ENCODE measurements at regions not wholly inside any gene's neighbourhood (a gene's known extent, or its start where the extent isn't known, plus 50 kb on each side); places are given as distances from the start of the nearest gene placed in this dataset.

DNA sequence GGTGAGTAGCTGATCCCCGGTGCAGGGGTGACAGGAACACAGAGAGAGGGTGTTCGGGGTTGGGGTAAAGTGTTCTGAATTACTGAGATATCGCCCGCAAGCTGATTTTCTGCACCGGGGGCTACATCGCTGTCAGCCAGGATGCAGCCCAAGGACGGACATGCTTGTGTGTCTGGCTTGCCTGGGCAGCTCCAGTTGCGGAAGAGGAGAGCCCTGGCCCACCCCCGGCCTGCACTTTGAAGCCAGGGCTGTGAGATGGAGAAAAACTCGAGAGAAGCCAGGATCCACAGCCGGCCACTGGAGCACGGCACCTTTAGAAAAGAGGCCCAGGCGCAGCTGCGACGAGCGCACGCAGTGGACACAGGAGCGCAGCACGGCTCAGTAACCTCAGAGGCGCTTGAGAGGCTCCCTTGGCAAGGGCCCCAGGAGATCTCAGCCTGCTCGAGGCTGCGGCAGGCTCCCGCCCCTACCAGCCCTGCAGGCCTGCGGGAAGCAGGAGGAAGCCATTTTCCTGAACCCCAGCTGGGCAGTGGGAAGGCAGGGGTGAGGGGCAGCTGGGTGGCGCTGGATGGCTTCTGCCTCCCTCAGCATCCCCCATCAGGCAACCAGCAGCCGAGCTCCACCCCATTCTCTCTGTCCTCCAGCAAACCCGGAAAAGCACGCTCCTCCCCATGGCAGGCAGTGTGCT is 59.2 kb downstream of the C9orf50 start:
- ATAC-seq (ENCODE audit: low read depth) (no peak), DNase-seq (ENCODE audit: low spot score) (no peak)
- Histone ChIP-seq H3K9me3 (ENCODE audit: severe bottlenecking) (no peaks in the 10 kb centered on the region), H3K4me3 (ENCODE audit: severe bottlenecking) (no peak overlapping the region), H3K36me3 (ENCODE audit: low read depth) (no peaks in the 10 kb centered on the region), H3K4me1 (ENCODE audit: insufficient read depth, poor library complexity, severe bottlenecking) (peaks cover 7% of the 10 kb centered on the region), H3K27ac (ENCODE audit: poor library complexity, severe bottlenecking) (no peak overlapping the region), H3K27me3 (ENCODE audit: insufficient read depth, poor library complexity, severe bottlenecking) (no peaks in the 10 kb centered on the region)
- TF ChIP-seq, protein P1, sequence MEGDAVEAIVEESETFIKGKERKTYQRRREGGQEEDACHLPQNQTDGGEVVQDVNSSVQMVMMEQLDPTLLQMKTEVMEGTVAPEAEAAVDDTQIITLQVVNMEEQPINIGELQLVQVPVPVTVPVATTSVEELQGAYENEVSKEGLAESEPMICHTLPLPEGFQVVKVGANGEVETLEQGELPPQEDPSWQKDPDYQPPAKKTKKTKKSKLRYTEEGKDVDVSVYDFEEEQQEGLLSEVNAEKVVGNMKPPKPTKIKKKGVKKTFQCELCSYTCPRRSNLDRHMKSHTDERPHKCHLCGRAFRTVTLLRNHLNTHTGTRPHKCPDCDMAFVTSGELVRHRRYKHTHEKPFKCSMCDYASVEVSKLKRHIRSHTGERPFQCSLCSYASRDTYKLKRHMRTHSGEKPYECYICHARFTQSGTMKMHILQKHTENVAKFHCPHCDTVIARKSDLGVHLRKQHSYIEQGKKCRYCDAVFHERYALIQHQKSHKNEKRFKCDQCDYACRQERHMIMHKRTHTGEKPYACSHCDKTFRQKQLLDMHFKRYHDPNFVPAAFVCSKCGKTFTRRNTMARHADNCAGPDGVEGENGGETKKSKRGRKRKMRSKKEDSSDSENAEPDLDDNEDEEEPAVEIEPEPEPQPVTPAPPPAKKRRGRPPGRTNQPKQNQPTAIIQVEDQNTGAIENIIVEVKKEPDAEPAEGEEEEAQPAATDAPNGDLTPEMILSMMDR (IDR thresholded peaks at IDR 0.05; ENCODE audit: poor library complexity, severe bottlenecking) = no peak

DNA sequence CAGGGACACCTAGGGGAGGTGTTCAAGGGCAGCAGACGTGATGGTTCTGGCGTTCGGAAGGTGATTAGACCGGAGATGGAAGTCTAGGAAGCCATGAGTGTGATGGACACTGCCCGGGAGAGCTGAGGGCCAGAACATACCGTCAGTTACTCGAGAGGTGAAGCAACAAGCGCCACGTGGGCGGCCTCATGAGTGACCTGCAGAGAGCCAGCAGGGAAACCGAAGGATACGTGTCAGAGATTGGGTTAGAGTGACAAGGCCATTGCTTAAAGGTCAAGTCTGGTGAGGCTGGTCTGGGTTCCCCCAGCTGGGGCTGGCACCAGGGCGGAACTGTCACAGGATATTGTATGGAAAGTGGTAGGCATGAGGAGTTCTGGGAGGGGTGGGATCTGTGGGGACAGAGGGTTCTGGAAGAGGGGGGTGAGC is 60.0 kb downstream of the C9orf50 start:
- H3K4me1 ChIP-seq (ENCODE audit: insufficient read depth, poor library complexity, severe bottlenecking) = peaks cover 7% of the 10 kb centered on the region
- no peak for DNase-seq (ENCODE audit: low spot score)
- ATAC-seq (ENCODE audit: low read depth) = no peak
- no peaks in the 10 kb centered on the region for H3K9me3 ChIP-seq (ENCODE audit: severe bottlenecking)
- no peak overlapping the region for H3K4me3 ChIP-seq (ENCODE audit: severe bottlenecking)
- no peaks in the 10 kb centered on the region for H3K36me3 ChIP-seq (ENCODE audit: low read depth)
- no peak overlapping the region for H3K27ac ChIP-seq (ENCODE audit: poor library complexity, severe bottlenecking)
- TF ChIP-seq, protein P1 (IDR thresholded peaks at IDR 0.05; ENCODE audit: poor library complexity, severe bottlenecking) = no peak
- no peaks in the 10 kb centered on the region for H3K27me3 ChIP-seq (ENCODE audit: insufficient read depth, poor library complexity, severe bottlenecking)

GRCh38 chr9:129559506-129559881 is 61.4 kb downstream of the C9orf50 start:
- Histone ChIP-seq H3K36me3 (ENCODE audit: low read depth) (no peaks in the 10 kb centered on the region), H3K4me3 (ENCODE audit: severe bottlenecking) (no peak overlapping the region), H3K9me3 (ENCODE audit: severe bottlenecking) (no peaks in the 10 kb centered on the region), H3K27ac (ENCODE audit: poor library complexity, severe bottlenecking) (no peak overlapping the region), H3K4me1 (ENCODE audit: insufficient read depth, poor library complexity, severe bottlenecking) (peaks cover 7% of the 10 kb centered on the region), H3K27me3 (ENCODE audit: insufficient read depth, poor library complexity, severe bottlenecking) (no peaks in the 10 kb centered on the region)
- ATAC-seq (ENCODE audit: low read depth) (no peak), DNase-seq (ENCODE audit: low spot score) (no peak)
- TF ChIP-seq, protein P1 (IDR thresholded peaks at IDR 0.05; ENCODE audit: poor library complexity, severe bottlenecking) = no peak

DNA sequence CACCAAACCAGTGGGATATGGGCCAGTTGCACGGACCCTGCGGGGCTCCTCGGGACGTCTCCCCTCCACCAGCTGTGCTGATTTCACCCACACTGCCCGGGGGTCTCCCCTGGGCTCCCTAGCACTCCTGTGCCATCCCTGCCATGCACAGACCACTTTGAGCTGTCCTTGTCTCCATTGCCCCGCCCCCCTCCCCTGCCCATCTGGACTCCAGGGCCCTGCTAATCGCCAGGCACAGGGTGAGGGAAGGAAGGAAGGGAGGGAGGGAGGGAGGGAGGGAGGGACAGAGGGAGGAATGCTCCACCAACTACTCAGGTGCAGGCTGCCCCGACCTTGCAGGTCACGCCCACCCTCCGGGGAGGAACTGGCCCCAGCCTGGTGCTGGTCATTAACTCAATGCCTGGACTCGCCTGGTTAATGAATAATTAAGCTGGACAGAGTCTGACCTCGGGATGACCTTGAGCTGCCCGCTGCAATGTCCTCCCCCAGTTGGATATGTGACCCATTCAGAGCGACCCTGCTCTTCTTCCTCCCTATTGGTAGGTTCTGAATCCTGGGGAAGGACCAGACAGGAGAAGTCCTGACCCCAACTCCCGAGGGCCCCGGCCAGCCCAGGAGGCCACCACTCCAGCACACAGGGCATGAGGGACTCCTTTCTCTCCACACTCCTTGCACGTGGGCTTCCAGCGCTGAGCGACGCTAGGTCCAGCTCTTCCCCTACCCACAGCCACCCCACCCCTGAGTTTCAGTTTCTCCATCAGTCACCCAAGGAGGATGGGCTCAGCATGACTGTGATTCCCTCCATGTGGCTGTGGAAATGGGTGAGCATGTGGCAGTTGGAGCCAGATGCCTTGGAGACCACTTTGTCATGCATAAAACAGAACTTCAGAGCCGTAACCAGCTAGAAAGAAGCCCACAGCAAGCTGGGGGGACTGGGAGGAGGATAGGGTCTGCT is 62.1 kb downstream of the C9orf50 start:
- TF ChIP-seq, protein P1 (IDR thresholded peaks at IDR 0.05; ENCODE audit: poor library complexity, severe bottlenecking) = no peak
- H3K36me3 ChIP-seq (ENCODE audit: low read depth) = no peaks in the 10 kb centered on the region
- ATAC-seq (ENCODE audit: low read depth) (no peak), DNase-seq (ENCODE audit: low spot score) (no peak)
- no peaks in the 10 kb centered on the region for H3K27me3 ChIP-seq (ENCODE audit: insufficient read depth, poor library complexity, severe bottlenecking)
- H3K4me1 ChIP-seq (ENCODE audit: insufficient read depth, poor library complexity, severe bottlenecking) = peaks cover 7% of the 10 kb centered on the region
- H3K4me3 ChIP-seq (ENCODE audit: severe bottlenecking) = no peak overlapping the region
- H3K27ac ChIP-seq (ENCODE audit: poor library complexity, severe bottlenecking) = no peak overlapping the region
- H3K9me3 ChIP-seq (ENCODE audit: severe bottlenecking) = no peaks in the 10 kb centered on the region

All from RWPE2 (cell line).